NT2/D1 (cell line): ENCODE measurements at regions not wholly inside any gene's neighbourhood (a gene's known extent, or its start where the extent isn't known, plus 50 kb on each side); places are given as distances from the start of the nearest gene placed in this dataset.

Experiments used
- SUZ12 ChIP-seq: IDR thresholded peaks from 2 replicates; pipeline ENCODE4 v1.6.1; 2011; ENCODE audit not compliant: insufficient read length, insufficient read depth; ENCODE audit errors: extremely low read depth
- YY1 ChIP-seq: IDR thresholded peaks from 2 replicates; pipeline ENCODE4 v1.6.1; 2011; ENCODE audit not compliant: insufficient read length, insufficient read depth
- ZNF274 ChIP-seq: IDR thresholded peaks from 2 replicates; pipeline ENCODE4 v1.6.1; 2011; ENCODE audit warnings: mild to moderate bottlenecking, low read depth, low read length

DNA sequence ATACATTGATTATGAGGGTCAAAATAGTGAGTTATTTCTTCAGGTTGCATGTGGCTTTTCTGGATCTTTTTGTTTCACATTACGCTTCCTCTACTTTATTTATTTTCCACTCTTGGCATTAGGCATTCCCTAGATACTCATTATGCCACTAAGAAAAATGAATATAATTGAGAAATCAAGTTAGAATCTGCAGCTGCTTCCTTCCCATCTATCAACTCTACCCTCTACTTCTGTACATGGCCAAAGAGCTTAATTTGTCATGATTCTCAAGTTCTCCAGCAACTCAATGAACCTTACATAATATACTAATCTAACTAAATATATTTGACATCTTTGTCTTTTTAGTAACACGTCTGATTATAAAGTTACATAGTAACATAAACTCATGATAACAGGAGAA, 598.1 kb upstream of the LRRTM4 start:
- TF ChIP-seq YY1: no peak
- no peak for TF ChIP-seq ZNF274
- no peak for TF ChIP-seq SUZ12
